Endothelial cell of umbilical vein (primary cell): ENCODE measurements at regions not wholly inside any gene's neighbourhood (a gene's known extent, or its start where the extent isn't known, plus 50 kb on each side); places are given as distances from the start of the nearest gene placed in this dataset.
"Not testable (repeated sequence)": the region's sequence is repeated elsewhere in the genome, so short reads cannot be mapped to it uniquely, and the experiment has no call there.

Source experiments
- BruUV-seq: library from RNA; stranded (reverse); fragments of 400-500 nt; replicated peaks from 2 replicates; lab custom pipeline; 2021; lab: Mats Ljungman, UMichigan
- CTCF ChIA-PET: fragments of 300-600, 350-600 bp; sonication (Branson Sonifier 250); formaldehyde crosslinking; loops from one replicate; lab custom pipeline; 2021; ENCODE audit warnings: antibody characterized with exemption, inconsistent platforms; lab: Charles Lee
- POLR2A ChIA-PET: fragments of 300-600, 350-600 bp; sonication (Branson Sonifier 250); formaldehyde crosslinking; loops from one replicate; lab custom pipeline; 2021; ENCODE audit warnings: antibody characterized with exemption, inconsistent platforms; lab: Charles Lee
- DNase-seq: peaks from one replicate; pipeline ENCODE4 v3.0.0-alpha.2; 2011; ENCODE audit warnings: low read depth, low spot score
- FAIRE-seq: peaks from 2 replicates; lab custom pipeline; 2011; peaks lifted over from hg19 to GRCh38; lab: Jason Lieb, UNC
- H2AFZ ChIP-seq: 2 replicates; pipeline ENCODE4 v1.6.0; 2012; ENCODE audit warnings: low read depth, low read length, control low read depth, inconsistent platforms
- H3K27ac ChIP-seq: 2 replicates; pipeline ENCODE4 v1.5.1; 2011; ENCODE audit warnings: low read depth, mild to moderate bottlenecking, control low read depth, low read length, moderate library complexity; ENCODE audit not compliant: insufficient read depth
- H3K27me3 ChIP-seq, 2 experiments: 2 replicates each; pipeline versions ENCODE4 v1.6.0 to v1.6.1; 2011; ENCODE audit warnings: low read length in 2 of 2, mixed read lengths in 1 of 2; ENCODE audit not compliant: control insufficient read depth in 2 of 2, insufficient read depth in 2 of 2
- H3K36me3 ChIP-seq, 2 experiments: 2 replicates in 1 of 2; 3 replicates in 1 of 2; pipeline ENCODE4 v1.5.1; 2011; ENCODE audit warnings: low read length in 2 of 2, mild to moderate bottlenecking in 1 of 2, moderate library complexity in 1 of 2; ENCODE audit not compliant: control insufficient read depth in 2 of 2, insufficient read depth in 2 of 2; ENCODE audit errors: extremely low read depth in 1 of 2
- H3K4me1 ChIP-seq: 3 replicates; pipeline ENCODE4 v1.5.1; 2011; ENCODE audit warnings: mild to moderate bottlenecking, low read length; ENCODE audit not compliant: control insufficient read depth, insufficient read depth; ENCODE audit errors: extremely low read depth
- H3K4me2 ChIP-seq: 2 replicates; pipeline ENCODE4 v1.6.1; 2011; ENCODE audit warnings: low read length, control low read depth, mixed read lengths; ENCODE audit not compliant: insufficient read depth
- H3K4me3 ChIP-seq, 3 experiments: fragments of 200-600 bp in 1 of 3; sonication (generic), shearing (Covaris generic) in 1 of 3; replicated peaks in 1 of 3; 2 replicates each; pipeline ENCODE4 v1.5.1; 2011 to 2016; ENCODE audit warnings: control low read depth in 3 of 3, low read length in 3 of 3, mild to moderate bottlenecking in 2 of 3, inconsistent platforms in 1 of 3, low read depth in 1 of 3, moderate library complexity in 1 of 3; ENCODE audit not compliant: insufficient read depth in 1 of 3
- H3K79me2 ChIP-seq: 2 replicates; pipeline ENCODE4 v1.6.0; 2012; ENCODE audit warnings: low read length, inconsistent platforms; ENCODE audit not compliant: control insufficient read depth, insufficient read depth
- H3K9ac ChIP-seq: replicated peaks from 2 replicates; pipeline ENCODE3; 2011; ENCODE audit warnings: low read length, control low read depth; ENCODE audit not compliant: insufficient read depth; ENCODE audit errors: extremely low read depth
- H3K9me1 ChIP-seq: replicated peaks from 3 replicates; pipeline ENCODE4 v1.6.0; 2011; ENCODE audit warnings: mild to moderate bottlenecking, low read length; ENCODE audit not compliant: control insufficient read depth, insufficient read depth; ENCODE audit errors: extremely low read depth
- H3K9me3 ChIP-seq: replicated peaks from 2 replicates; pipeline ENCODE4 v1.5.1; 2012; ENCODE audit warnings: low read length, inconsistent platforms; ENCODE audit not compliant: control insufficient read depth, insufficient read depth
- H4K20me1 ChIP-seq: replicated peaks from 2 replicates; pipeline ENCODE3; 2011; ENCODE audit warnings: mild to moderate bottlenecking, low read length; ENCODE audit not compliant: control insufficient read depth, insufficient read depth; ENCODE audit errors: extremely low read depth
- EZH2 ChIP-seq: IDR thresholded peaks from 2 replicates; pipeline ENCODE4 v1.6.1; 2012; ENCODE audit warnings: borderline replicate concordance, low read depth, mild to moderate bottlenecking, moderate library complexity, low read length, inconsistent platforms; ENCODE audit not compliant: severe bottlenecking
- FOS ChIP-seq: IDR thresholded peaks from 2 replicates; pipeline ENCODE4 v1.6.1; 2011; ENCODE audit warnings: mild to moderate bottlenecking, low read length, moderate library complexity, borderline replicate concordance; ENCODE audit not compliant: insufficient read depth
- GATA2 ChIP-seq: IDR thresholded peaks from 2 replicates; pipeline ENCODE4 v1.7.0; 2011; ENCODE audit warnings: low read depth, mild to moderate bottlenecking, moderate library complexity, mixed read lengths, low read length; ENCODE audit not compliant: insufficient read length, insufficient read depth
- JUN ChIP-seq: IDR thresholded peaks from 2 replicates; pipeline ENCODE4 v1.6.1; 2011; ENCODE audit warnings: borderline replicate concordance, low read depth; ENCODE audit not compliant: insufficient read length, insufficient read depth
- MYC ChIP-seq: IDR thresholded peaks from one replicate; pipeline ENCODE4 v1.6.1; 2011; ENCODE audit warnings: mild to moderate bottlenecking, low read depth, low read length
- POLR2A ChIP-seq: IDR thresholded peaks from 2 replicates; pipeline ENCODE4 v1.6.1; 2012; ENCODE audit warnings: low read depth, mild to moderate bottlenecking, control low read depth, low read length
- POLR2AphosphoS5 ChIP-seq: IDR thresholded peaks from 2 replicates; pipeline ENCODE4 v1.6.1; 2012; ENCODE audit warnings: low read depth, mild to moderate bottlenecking, control low read depth, low read length, moderate library complexity; ENCODE audit not compliant: insufficient read depth
- dilution Hi-C: fragments of 300-500 bp; cut with MboI; formaldehyde crosslinking; loops from one replicate; pipeline ENCODE4 v1.15.0; 2019; ENCODE audit warnings: low sequenced_read_pairs; ENCODE audit not compliant: extremely low pct_ligation_motif_present
- intact Hi-C: fragments of 100-400 bp; cut with micrococcal nuclease; formaldehyde crosslinking; loops from one replicate; pipeline ENCODE4 v1.10.0; 2022
- TF ChIP-seq, protein P1 (sequence below), 2 donors: IDR thresholded peaks; 1 replicate in 1 of 2; 2 replicates in 1 of 2; pipeline ENCODE4 v1.5.1; 2011; ENCODE audit warnings: low read length in 2 of 2, mild to moderate bottlenecking in 2 of 2, moderate library complexity in 2 of 2, control low read depth in 1 of 2, inconsistent platforms in 1 of 2, low read depth in 1 of 2; ENCODE audit not compliant: insufficient read depth in 1 of 2; ENCODE audit errors: extremely low read depth in 1 of 2
- TF ChIP-seq, protein P2 (sequence below): IDR thresholded peaks from 2 replicates; pipeline ENCODE4 v1.6.1; 2011; ENCODE audit not compliant: insufficient read depth, insufficient read length

DNA sequence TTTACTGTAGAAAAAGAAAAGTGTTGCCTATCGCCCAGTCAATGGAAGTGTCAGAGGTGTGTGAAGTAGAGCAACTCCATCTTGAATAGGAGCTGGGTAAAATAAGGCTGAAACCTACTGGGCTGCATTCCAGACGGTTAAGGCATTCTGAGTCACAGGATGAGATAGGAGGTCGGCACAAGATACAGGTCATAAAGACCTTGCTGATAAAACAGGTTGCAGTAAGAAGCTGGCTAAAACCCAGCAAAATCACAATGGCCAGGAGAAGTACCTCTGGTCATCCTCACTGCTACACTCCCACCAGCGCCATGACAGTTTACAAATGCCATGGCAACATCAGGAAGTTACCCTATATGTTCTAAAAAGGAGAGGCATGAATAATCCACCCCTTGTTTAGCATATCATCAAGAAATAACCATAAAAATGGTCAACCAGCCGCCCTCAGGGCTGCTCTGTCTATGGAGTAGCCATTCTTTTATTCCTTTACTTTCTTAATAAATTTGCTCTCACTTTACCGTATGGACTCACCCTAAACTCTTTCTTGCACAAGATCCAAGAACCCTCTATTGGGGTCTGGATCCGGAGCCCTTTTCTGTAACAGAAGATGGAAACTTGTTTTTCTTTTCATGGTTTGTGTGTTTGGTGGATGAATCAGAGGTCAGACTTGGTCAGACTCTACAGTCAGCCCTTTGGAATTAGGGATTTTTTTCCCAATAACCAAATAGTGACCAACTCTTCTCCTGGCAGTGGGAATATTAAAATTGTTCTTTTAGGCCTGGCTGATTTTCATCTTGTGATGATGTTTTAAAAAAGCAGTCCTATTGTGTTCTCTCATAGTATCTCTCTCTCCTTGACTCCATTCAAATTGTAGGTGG lies 252.9 kb upstream of the ACTBL2 start:
- H3K36me3 ChIP-seq, H3K27me3 ChIP-seq, BruUV-seq, H3K9me1 ChIP-seq, H3K9ac ChIP-seq, H3K9me3 ChIP-seq, H3K79me2 ChIP-seq, H3K4me3 ChIP-seq, dilution Hi-C loops, POLR2A ChIA-PET, H4K20me1 ChIP-seq: not testable (repeated sequence)
- H3K27ac ChIP-seq = peak overlapping the region; percentile 74
- TF ChIP-seq JUN = peak; percentile 49
- TF ChIP-seq POLR2AphosphoS5 = peak; percentile 60
- TF ChIP-seq GATA2 = peak; percentile 92
- peak; percentile 77 for TF ChIP-seq FOS
- TF ChIP-seq POLR2A = peak; percentile 32
- H2AFZ ChIP-seq = peak overlapping the region; percentile 72
- peak; percentile 70 for DNase-seq
- intact Hi-C loops = loop anchor here (2.0 kb wide), 1 partner anchor 37 kb away; no protein-coding TSS in a partner anchor
- FAIRE-seq = peak; percentile 82
- H3K4me2 ChIP-seq = peak overlapping the region; percentile 44
- CTCF ChIA-PET = interaction anchor here (0.6 to 2.1 kb wide), 4 partner anchors 42 to 453 kb away, joined by 3 to 8 read pairs (median 4); no protein-coding TSS in a partner anchor
- H3K4me1 ChIP-seq = peaks cover 28% of the 10 kb centered on the region

DNA sequence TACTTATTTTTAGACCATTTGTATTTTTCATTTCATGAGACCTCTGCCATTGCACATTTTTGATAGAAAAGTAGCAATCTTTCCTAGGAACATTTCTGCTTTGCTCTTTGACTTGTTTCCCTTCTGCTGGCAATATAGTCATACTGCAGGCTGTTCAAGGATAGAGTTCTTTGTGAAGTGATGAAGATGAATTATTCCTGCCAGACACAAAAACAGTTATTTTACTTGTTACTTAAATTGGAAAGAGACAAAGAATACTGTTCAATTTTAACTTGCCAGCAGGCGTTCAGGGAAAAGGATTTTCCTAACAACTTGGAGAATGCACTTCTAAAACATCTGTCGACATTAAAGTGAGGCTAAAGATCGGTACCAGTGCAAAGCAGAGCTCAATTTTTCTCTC lies 251.7 kb upstream of the ACTBL2 start:
- no peaks in the 10 kb centered on the region for H3K27me3 ChIP-seq
- no peak overlapping the region for H2AFZ ChIP-seq
- dilution Hi-C loops (no loop called here), intact Hi-C loops (loop anchor here (2.0 kb wide), 1 partner anchor 35 kb away; no protein-coding TSS in a partner anchor)
- no TSS peak for BruUV-seq
- ChIA-PET CTCF (interaction anchor here (1.6 to 2.1 kb wide), 2 partner anchors 84 to 454 kb away, joined by 3 to 8 read pairs; no protein-coding TSS in a partner anchor), POLR2A (no interaction called here)
- no peak overlapping the region for H3K4me3 ChIP-seq
- H3K9me1 ChIP-seq = no peaks in the 10 kb centered on the region
- TF ChIP-seq MYC (no peak), EZH2 (no peak), POLR2AphosphoS5 (no peak), JUN (no peak), GATA2 (no peak), FOS (no peak), POLR2A (no peak)
- TF ChIP-seq, protein P1, sequence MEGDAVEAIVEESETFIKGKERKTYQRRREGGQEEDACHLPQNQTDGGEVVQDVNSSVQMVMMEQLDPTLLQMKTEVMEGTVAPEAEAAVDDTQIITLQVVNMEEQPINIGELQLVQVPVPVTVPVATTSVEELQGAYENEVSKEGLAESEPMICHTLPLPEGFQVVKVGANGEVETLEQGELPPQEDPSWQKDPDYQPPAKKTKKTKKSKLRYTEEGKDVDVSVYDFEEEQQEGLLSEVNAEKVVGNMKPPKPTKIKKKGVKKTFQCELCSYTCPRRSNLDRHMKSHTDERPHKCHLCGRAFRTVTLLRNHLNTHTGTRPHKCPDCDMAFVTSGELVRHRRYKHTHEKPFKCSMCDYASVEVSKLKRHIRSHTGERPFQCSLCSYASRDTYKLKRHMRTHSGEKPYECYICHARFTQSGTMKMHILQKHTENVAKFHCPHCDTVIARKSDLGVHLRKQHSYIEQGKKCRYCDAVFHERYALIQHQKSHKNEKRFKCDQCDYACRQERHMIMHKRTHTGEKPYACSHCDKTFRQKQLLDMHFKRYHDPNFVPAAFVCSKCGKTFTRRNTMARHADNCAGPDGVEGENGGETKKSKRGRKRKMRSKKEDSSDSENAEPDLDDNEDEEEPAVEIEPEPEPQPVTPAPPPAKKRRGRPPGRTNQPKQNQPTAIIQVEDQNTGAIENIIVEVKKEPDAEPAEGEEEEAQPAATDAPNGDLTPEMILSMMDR (IDR thresholded peaks at IDR 0.05; ENCODE audit: extremely low read depth in 1 of 2, insufficient read depth in 1 of 2, low read depth in 1 of 2, low read length in 2 of 2) = no peak
- TF ChIP-seq, protein P2, sequence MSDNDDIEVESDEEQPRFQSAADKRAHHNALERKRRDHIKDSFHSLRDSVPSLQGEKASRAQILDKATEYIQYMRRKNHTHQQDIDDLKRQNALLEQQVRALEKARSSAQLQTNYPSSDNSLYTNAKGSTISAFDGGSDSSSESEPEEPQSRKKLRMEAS = no peak
- no peaks in the 10 kb centered on the region for H3K36me3 ChIP-seq
- no peak overlapping the region for H3K9ac ChIP-seq
- H3K4me1 ChIP-seq = peaks cover 23% of the 10 kb centered on the region
- FAIRE-seq = no peak
- H3K79me2 ChIP-seq = no peaks in the 10 kb centered on the region
- H3K27ac ChIP-seq = no peak overlapping the region
- H4K20me1 ChIP-seq = no peaks in the 10 kb centered on the region
- no peaks in the 10 kb centered on the region for H3K9me3 ChIP-seq
- H3K4me2 ChIP-seq = no peak overlapping the region
- no peak for DNase-seq
